ENCODE measurements at regions not wholly inside any gene's neighbourhood (a gene's known extent, or its start where the extent isn't known, plus 50 kb on each side); places are given as distances from the start of the nearest gene placed in this dataset.

DNA sequence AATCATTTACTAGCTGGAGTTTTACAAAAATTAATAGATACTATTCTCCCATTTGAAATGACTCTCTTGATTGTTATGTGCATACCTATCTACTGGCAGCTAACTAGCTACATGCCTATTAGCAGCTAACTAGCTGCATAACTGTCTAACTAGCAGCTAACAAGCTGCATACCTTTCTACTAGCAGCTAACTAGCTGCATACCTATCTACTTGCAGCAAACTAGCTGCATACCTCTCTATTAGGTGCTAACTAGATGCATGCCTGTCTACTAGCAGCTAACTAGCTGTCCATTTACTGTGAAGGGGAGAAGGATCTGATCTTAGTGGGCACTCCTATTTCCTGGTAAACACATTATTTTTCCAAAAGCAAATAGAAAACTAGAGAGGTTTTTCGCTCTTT is 439.4 kb upstream of the PFKP start:
- TF ChIP-seq ZNF274 (IDR thresholded peaks at IDR 0.05; ENCODE audit: low read depth, low read length): no peak
- no peak overlapping the region for H3K4me3 ChIP-seq (ENCODE audit: low read length)

- no peak for TF ChIP-seq ZNF274 (IDR thresholded peaks at IDR 0.05; ENCODE audit: low read depth, low read length)
- no peak overlapping the region for H3K4me3 ChIP-seq (ENCODE audit: low read length)
Measured at GRCh38 chr10:2625094-2625493, 442.3 kb upstream of the PFKP start.

DNA sequence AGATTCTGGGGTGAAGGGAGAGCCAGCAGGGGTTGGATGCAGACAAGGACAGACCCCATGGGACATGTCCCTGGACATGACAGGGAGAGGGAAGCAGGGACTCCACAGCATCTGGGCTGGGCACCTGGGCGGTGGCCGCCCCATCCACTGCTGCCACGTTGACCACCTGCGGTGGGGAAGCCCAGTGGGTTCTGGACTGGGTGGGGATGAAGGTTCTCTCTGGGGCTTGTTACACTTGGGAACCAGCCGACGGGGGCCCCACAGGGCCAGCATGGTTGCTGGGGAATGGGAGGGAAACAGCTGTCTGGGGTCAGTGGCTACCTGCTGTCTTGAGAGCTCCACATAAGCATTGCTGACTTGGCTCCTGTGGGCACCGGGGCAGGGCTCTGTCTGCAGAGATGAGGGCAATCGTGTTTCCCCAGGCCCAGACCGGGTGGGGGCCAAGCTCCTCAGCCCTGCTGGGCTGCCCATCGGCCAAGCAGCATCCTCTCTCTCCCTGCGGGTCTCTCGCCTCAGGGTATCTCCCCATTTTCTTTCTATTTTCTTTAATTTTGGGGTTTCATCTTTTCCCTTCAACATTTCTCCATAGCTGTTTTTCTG is 443.6 kb upstream of the PFKP start:
- TF ChIP-seq ZNF274 (IDR thresholded peaks at IDR 0.05; ENCODE audit: low read depth, low read length): no peak
- H3K4me3 ChIP-seq (ENCODE audit: low read length): no peak overlapping the region

DNA sequence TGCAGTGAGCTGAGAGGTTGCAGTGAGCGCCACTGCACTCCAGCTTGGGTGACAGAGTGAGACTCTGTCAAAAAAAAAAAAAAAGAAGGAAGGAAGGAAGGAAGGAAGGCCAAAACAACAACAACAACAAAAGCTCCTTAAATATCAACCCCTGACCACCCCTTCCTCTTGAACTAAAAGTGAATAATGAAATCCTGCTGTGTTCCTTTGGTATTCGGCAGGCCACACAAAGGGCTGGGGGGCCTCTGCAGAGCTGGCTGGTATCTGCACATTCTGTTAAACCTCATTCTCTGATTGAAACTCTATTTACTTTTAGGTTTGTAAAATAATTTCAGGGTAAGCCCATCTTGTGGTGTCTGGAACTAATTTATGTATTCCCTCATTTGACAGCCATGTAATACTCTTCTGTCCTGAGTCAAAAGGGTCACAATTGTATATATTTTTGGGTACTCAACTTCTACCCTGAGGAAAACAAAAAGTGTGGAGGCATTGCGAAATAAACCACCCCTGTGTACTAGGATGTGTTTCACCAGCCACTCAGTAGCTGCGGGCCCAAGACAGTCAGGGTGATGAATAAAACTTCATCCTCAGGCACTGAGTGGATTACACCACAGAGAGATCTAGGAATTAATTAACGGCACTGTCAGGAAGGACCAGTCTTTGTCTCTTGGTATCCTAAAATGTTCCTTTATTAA is 446.4 kb upstream of the PFKP start:
- TF ChIP-seq ZNF274 (IDR thresholded peaks at IDR 0.05; ENCODE audit: low read depth, low read length): no peak
- H3K4me3 ChIP-seq (ENCODE audit: low read length): no peak overlapping the region

GRCh38 chr10:2619916-2620315 is 447.4 kb upstream of the PFKP start:
- no peak overlapping the region for H3K4me3 ChIP-seq (ENCODE audit: low read length)
- TF ChIP-seq ZNF274 (IDR thresholded peaks at IDR 0.05; ENCODE audit: low read depth, low read length): no peak

DNA sequence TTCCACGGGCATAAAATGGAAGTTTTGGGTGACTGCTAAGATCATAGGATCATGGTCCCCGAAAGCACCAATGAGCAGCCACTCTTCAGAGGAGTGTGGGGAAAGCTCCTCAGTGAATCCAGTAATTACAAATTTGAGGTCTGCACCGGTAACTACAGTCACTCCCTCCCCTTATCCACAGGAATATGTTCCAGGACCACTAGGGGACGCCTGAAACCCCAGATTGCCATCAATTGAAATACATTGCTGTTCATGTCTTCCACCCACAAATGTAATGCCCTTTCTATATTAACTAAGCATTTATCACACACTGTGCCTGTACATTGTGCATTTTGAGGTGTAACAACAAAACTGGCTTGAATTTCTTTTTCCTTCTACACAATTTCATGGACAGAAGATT is 447.9 kb upstream of the PFKP start:
- H3K4me3 ChIP-seq (ENCODE audit: low read length): no peak overlapping the region
- no peak for TF ChIP-seq ZNF274 (IDR thresholded peaks at IDR 0.05; ENCODE audit: low read depth, low read length)

GRCh38 chr10:2618690-2619089 is 448.7 kb upstream of the PFKP start:
- no peak for TF ChIP-seq ZNF274 (IDR thresholded peaks at IDR 0.05; ENCODE audit: low read depth, low read length)
- H3K4me3 ChIP-seq (ENCODE audit: low read length): no peak overlapping the region

DNA sequence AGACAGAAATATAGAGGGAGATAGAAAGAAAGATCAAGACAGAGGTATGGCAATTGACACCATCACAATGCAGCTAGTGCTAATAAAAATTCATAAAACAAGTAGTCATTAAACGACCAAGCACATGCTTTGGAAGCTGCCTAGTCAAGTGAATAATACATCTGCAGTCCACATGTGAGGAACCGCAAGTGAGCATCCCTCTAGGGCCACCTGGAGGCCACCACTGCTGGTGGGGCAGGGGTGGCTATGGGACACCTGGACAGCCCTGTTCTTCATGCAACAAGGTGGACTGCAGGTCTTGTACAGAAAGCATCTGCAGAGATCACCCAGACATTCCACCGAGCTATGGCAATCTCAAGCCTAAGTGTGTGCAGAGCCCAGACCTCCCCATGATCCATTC is 451.1 kb upstream of the PFKP start:
- TF ChIP-seq ZNF274 (IDR thresholded peaks at IDR 0.05; ENCODE audit: low read depth, low read length): no peak
- no peak overlapping the region for H3K4me3 ChIP-seq (ENCODE audit: low read length)

GRCh38 chr10:2611603-2612002 is 455.7 kb upstream of the PFKP start:
- TF ChIP-seq ZNF274 (IDR thresholded peaks at IDR 0.05; ENCODE audit: low read depth, low read length): no peak
- no peak overlapping the region for H3K4me3 ChIP-seq (ENCODE audit: low read length)

DNA sequence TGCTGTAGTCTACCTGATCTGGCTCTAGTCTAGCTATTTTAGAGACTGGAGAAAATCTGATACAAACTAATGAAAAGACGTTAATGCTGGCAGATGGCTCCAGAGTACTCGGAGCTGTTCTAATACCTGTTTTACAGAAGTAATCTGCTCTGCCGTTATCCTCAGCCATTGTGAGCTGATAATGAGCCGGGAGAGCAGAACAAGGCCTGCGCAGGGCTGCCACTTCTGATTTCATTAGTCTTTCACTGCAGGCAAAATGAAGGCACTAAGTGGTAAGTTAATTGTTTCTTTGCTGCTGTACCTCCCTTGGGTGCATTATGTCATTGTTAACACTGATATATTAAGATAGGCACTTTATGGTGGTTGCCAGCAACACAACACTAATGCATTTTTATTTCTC is 456.4 kb upstream of the PFKP start:
- TF ChIP-seq ZNF274 (IDR thresholded peaks at IDR 0.05; ENCODE audit: low read depth, low read length): no peak
- H3K4me3 ChIP-seq (ENCODE audit: low read length): no peak overlapping the region

DNA sequence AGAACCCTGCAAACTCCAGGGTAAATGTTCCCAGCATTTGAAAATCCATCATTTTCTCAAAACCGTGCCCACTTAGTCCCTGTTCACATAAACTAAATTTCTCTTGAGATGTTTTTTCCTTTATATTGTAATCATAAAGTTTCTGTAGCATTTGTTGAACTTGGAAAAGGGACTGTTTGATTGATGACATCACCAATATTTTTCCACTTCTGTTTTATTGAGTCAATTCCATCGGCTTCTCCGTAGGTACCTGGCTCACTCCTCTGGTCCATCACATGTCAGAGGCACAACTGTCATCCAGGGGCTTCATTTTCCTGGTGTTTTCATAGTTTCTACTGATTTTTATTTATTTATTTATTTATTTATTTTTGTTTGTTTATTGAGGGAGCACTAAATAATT is 462.5 kb upstream of the PFKP start:
- TF ChIP-seq ZNF274 (IDR thresholded peaks at IDR 0.05; ENCODE audit: low read depth, low read length): no peak
- no peak overlapping the region for H3K4me3 ChIP-seq (ENCODE audit: low read length)

GRCh38 chr10:2599571-2599970 is 467.8 kb upstream of the PFKP start:
- TF ChIP-seq ZNF274 (IDR thresholded peaks at IDR 0.05; ENCODE audit: low read depth, low read length): no peak

GRCh38 chr10:2592360-2593160 is 474.8 kb upstream of the PFKP start:
- no peak for TF ChIP-seq ZNF274 (IDR thresholded peaks at IDR 0.05; ENCODE audit: low read depth, low read length)
- H3K4me3 ChIP-seq (ENCODE audit: low read length): no peak overlapping the region

More at GRCh38 chr10:2599571-2599970, 467.8 kb upstream of the PFKP start:
- no peak overlapping the region for H3K4me3 ChIP-seq (ENCODE audit: low read length)

DNA sequence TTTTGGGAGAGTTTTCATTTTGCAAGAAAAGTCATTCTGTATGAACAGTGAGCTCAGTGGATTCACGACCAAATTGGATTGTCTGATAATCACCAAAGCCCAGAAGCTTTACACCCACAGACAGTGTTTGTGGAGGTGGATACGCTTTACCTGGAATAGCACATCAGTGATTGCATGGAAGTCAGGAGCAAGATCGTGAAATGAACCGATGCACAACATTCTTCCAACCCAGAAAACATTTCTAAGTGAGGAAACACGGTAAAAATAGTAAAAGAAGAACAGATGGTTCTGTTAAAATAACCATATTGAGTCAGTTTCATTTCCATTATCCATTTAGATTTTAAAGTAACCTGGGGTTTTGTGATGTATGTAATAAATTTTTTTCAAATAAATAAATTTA is 478.2 kb upstream of the PFKP start:
- no peak for TF ChIP-seq ZNF274 (IDR thresholded peaks at IDR 0.05; ENCODE audit: low read depth, low read length)
- no peak overlapping the region for H3K4me3 ChIP-seq (ENCODE audit: low read length)

DNA sequence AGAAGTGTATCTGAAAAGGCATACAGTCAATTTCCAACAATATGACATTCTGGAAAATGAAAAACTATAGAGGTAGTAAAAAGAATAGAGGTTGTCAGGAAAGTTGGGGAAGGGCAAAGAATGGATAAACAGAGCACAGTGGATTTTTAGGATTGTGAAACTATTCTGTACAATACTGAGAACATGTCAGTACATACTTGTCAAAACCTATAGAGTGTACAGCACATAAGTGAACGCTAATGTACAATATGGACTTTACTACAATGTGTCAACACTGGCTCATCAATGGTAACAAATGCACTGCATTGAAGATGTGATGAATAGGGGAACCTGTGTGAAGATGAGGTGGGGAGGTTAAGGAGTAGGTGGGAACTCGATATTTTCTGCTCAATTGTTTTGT is 483.0 kb upstream of the PFKP start:
- TF ChIP-seq ZNF274 (IDR thresholded peaks at IDR 0.05; ENCODE audit: low read depth, low read length): no peak
- no peak overlapping the region for H3K4me3 ChIP-seq (ENCODE audit: low read length)

All from GM08714 (cell line).